C4-2B (cell line): ENCODE measurements at regions not wholly inside any gene's neighbourhood (a gene's known extent, or its start where the extent isn't known, plus 50 kb on each side); places are given as distances from the start of the nearest gene placed in this dataset.

Experiments used
- CTCF ChIP-seq: fragments of 450-650 bp; conservative IDR thresholded peaks from 2 replicates; pipeline ENCODE4 v1.5.1; 2017; ENCODE audit warnings: mild to moderate bottlenecking
- ZFX ChIP-seq: fragments of 450-650 bp; IDR thresholded peaks from 2 replicates; pipeline ENCODE4 v1.6.1; 2017

DNA sequence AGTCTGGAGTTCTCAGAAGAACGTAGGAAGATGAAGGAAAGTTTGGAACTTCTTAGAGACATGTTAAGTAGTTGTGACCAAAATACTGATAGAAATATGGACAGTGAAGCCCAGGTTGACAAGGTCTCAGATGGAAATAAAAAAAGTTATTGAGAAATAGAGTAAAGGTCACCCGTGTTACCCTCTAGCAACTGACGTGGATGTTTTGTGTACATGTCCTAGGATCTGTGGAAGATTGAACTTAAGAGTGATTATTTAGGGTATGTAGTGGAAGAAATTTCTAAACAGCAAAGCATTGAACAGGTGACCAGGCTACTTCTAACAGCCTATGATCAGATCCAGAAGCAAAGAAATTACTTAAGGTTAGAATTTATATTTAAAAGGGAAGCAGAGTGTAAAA, 1020.4 kb downstream of the FSTL5 start:
- no peak for TF ChIP-seq CTCF
- TF ChIP-seq ZFX, result no peak
